GM18498 (cell line): ENCODE measurements at regions not wholly inside any gene's neighbourhood (a gene's known extent, or its start where the extent isn't known, plus 50 kb on each side); places are given as distances from the start of the nearest gene placed in this dataset.

ENCODE experiments used
- ATAC-seq: cut with Tn5 transposase; IDR thresholded peaks from one replicate; pipeline ENCODE4 v1.9.1; 2021; ENCODE audit warnings: mild to moderate bottlenecking, moderate library complexity; ENCODE audit not compliant: unreplicated experiment

GRCh38 chr11:97356144-97356543 lies 966.3 kb downstream of the JRKL start:
- ATAC-seq = no peak

GRCh38 chr11:97359016-97359415 lies 969.2 kb downstream of the JRKL start:
- no peak for ATAC-seq

GRCh38 chr11:97361812-97362378 lies 972.1 kb downstream of the JRKL start:
- ATAC-seq = no peak

GRCh38 chr11:97363331-97363730 lies 973.5 kb downstream of the JRKL start:
- ATAC-seq = no peak

- ATAC-seq = no peak
Observed at GRCh38 chr11:97364047-97364446, 974.2 kb downstream of the JRKL start.

GRCh38 chr11:97367406-97368083 lies 977.7 kb downstream of the JRKL start:
- no peak for ATAC-seq

GRCh38 chr11:97389270-97389669 lies 999.5 kb downstream of the JRKL start:
- no peak for ATAC-seq

GRCh38 chr11:97398246-97398645 lies 1008.4 kb downstream of the JRKL start:
- ATAC-seq = no peak

- no peak for ATAC-seq
Observed at GRCh38 chr11:97409141-97409540, 1019.3 kb downstream of the JRKL start.

- no peak for ATAC-seq
Observed at GRCh38 chr11:97414801-97415200, 1025.0 kb downstream of the JRKL start.

GRCh38 chr11:97419729-97420128 lies 1029.9 kb downstream of the JRKL start:
- ATAC-seq = no peak

- ATAC-seq = no peak
Observed at GRCh38 chr11:97428247-97428790, 1038.5 kb downstream of the JRKL start.

GRCh38 chr11:97430877-97431276 lies 1041.1 kb downstream of the JRKL start:
- ATAC-seq = no peak

- ATAC-seq = no peak
Observed at GRCh38 chr11:97432926-97433325, 1043.1 kb downstream of the JRKL start.

GRCh38 chr11:97445561-97445960 lies 1055.7 kb downstream of the JRKL start:
- no peak for ATAC-seq

GRCh38 chr11:97451441-97451840 lies 1061.6 kb downstream of the JRKL start:
- ATAC-seq = no peak

GRCh38 chr11:97454988-97455387 lies 1065.2 kb downstream of the JRKL start:
- no peak for ATAC-seq

GRCh38 chr11:97460091-97460490 lies 1070.3 kb downstream of the JRKL start:
- ATAC-seq = no peak

GRCh38 chr11:97461044-97461880 lies 1071.4 kb downstream of the JRKL start:
- ATAC-seq = no peak

GRCh38 chr11:97461934-97462333 lies 1072.1 kb downstream of the JRKL start:
- ATAC-seq = no peak

GRCh38 chr11:97463891-97464290 lies 1074.1 kb downstream of the JRKL start:
- no peak for ATAC-seq

GRCh38 chr11:97471480-97471879 lies 1081.7 kb downstream of the JRKL start:
- ATAC-seq = no peak
